ENCODE measurements at regions not wholly inside any gene's neighbourhood (a gene's known extent, or its start where the extent isn't known, plus 50 kb on each side); places are given as distances from the start of the nearest gene placed in this dataset.

DNA sequence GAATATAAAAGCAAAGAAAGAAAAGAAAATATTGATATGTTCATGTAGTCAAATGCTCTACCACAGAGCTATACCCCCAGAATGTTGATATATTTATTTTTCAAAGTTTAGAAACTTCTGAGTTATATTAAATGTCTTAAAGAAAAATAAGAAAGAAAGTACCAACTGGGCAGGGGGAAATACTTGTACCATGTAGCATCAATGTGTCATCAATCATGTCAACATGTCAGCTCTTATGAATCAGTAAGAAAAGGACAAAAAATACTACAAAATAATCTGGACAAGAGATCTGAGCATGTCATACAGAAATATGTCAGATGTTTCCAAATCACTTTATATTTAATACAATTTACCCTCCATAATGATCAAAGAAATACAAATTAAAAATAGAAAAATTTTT is 595.1 kb upstream of the ATP2B1 start:
- Histone ChIP-seq H3K27me3 (replicated peaks in 1 of 7) (no peaks in the 10 kb centered on the region), H3K4me3 (no peak overlapping the region), H3K4me1 (peaks cover 0 to 13% (median under 1%) of the 10 kb centered on the region in 6 donors), H3K27ac (no peak overlapping the region), H3K9me3 (no peaks in the 10 kb centered on the region), H3K36me3 (no peaks in the 10 kb centered on the region)
- intact Hi-C loops (cut with DNase I; ENCODE audit: low total_unique reads) = no loop called here
- no peak for DNase-seq
- no peak for TF ChIP-seq POLR2AphosphoS5 (IDR thresholded peaks at IDR 0.05)
- no peak for TF ChIP-seq CTCF (IDR thresholded peaks at IDR 0.05 in 8 of 11, conservative IDR thresholded peaks at IDR 0.05 in 3 of 11)
- TF ChIP-seq POLR2A (IDR thresholded peaks at IDR 0.05) = no peak

- intact Hi-C loops (cut with DNase I; ENCODE audit: low total_unique reads) = no loop called here
- no peaks in the 10 kb centered on the region for H3K27me3 ChIP-seq (replicated peaks in 1 of 7)
- no peaks in the 10 kb centered on the region for H3K36me3 ChIP-seq
- no peaks in the 10 kb centered on the region for H3K9me3 ChIP-seq
- WGBS, 5 donors = 84 to 98% (median 95%) methylated on average over 1 of the region's 1 CpG
- peaks cover 0 to 23% (median 4%) of the 10 kb centered on the region in 6 donors for H3K4me1 ChIP-seq
- H3K4me3 ChIP-seq = no peak overlapping the region
- DNase-seq = no peak
- H3K27ac ChIP-seq = no peak overlapping the region
- TF ChIP-seq CTCF (IDR thresholded peaks at IDR 0.05 in 8 of 11, conservative IDR thresholded peaks at IDR 0.05 in 3 of 11) = no peak
- TF ChIP-seq POLR2A (IDR thresholded peaks at IDR 0.05) = no peak
- TF ChIP-seq POLR2AphosphoS5 (IDR thresholded peaks at IDR 0.05) = no peak
Observed at GRCh38 chr12:90301561-90302133, 593.0 kb upstream of the ATP2B1 start.

GRCh38 chr12:90301095-90301494 is 592.5 kb upstream of the ATP2B1 start:
- H3K36me3 ChIP-seq = no peaks in the 10 kb centered on the region
- no peak for DNase-seq
- no peak overlapping the region for H3K4me3 ChIP-seq
- intact Hi-C loops (cut with DNase I; ENCODE audit: low total_unique reads) = no loop called here
- no peak overlapping the region for H3K27ac ChIP-seq
- H3K4me1 ChIP-seq = peaks cover 0 to 23% (median 4%) of the 10 kb centered on the region in 6 donors
- no peaks in the 10 kb centered on the region for H3K9me3 ChIP-seq
- 68 to 93% (median 86%) methylated on average over 4 of the region's 4 CpGs for WGBS, 5 donors
- no peaks in the 10 kb centered on the region for H3K27me3 ChIP-seq (replicated peaks in 1 of 7)
- TF ChIP-seq POLR2AphosphoS5 (IDR thresholded peaks at IDR 0.05) (no peak), CTCF (IDR thresholded peaks at IDR 0.05 in 8 of 11, conservative IDR thresholded peaks at IDR 0.05 in 3 of 11) (no peak), POLR2A (IDR thresholded peaks at IDR 0.05) (no peak)

GRCh38 chr12:90299666-90300065 is 591.0 kb upstream of the ATP2B1 start:
- no peak for DNase-seq
- H3K9me3 ChIP-seq = no peaks in the 10 kb centered on the region
- H3K36me3 ChIP-seq = no peaks in the 10 kb centered on the region
- peak overlapping the region in 1 of 8 donors; percentile 37 for H3K4me3 ChIP-seq
- peak overlapping the region in 2 of 8 donors; percentile 30 to 60 for H3K27ac ChIP-seq
- TF ChIP-seq POLR2A (IDR thresholded peaks at IDR 0.05) (no peak), CTCF (IDR thresholded peaks at IDR 0.05 in 8 of 11, conservative IDR thresholded peaks at IDR 0.05 in 3 of 11) (no peak), POLR2AphosphoS5 (IDR thresholded peaks at IDR 0.05) (no peak)
- intact Hi-C loops (cut with DNase I; ENCODE audit: low total_unique reads) = no loop called here
- H3K27me3 ChIP-seq (replicated peaks in 1 of 7) = no peaks in the 10 kb centered on the region
- H3K4me1 ChIP-seq = peaks cover 0 to 23% (median 4%) of the 10 kb centered on the region in 6 donors

Measured in spleen (tissue), 11 donors.